H1 (cell line): ENCODE measurements at regions not wholly inside any gene's neighbourhood (a gene's known extent, or its start where the extent isn't known, plus 50 kb on each side); places are given as distances from the start of the nearest gene placed in this dataset.

Experiments used
- CTCF ChIA-PET: fragments of 300-600 bp; sonication (Branson Sonifier 250); formaldehyde crosslinking; loops from one replicate; lab custom pipeline; 2021; ENCODE audit not compliant: partially characterized antibody; lab: Charles Lee
- POLR2A ChIA-PET: fragments of 300-600 bp; sonication (Branson Sonifier 250); formaldehyde crosslinking; loops from one replicate; lab custom pipeline; 2021; ENCODE audit warnings: inconsistent platforms; ENCODE audit not compliant: partially characterized antibody; lab: Charles Lee
- DNase-seq, 2 experiments: peaks; one replicate each; pipeline versions ENCODE4 v3.0.0 to v3.0.0-alpha.2; 2010 to 2022; ENCODE audit warnings: low spot score in 2 of 2, low read depth in 1 of 2, mixed read lengths in 1 of 2
- FAIRE-seq: peaks from 2 replicates; lab custom pipeline; 2011; peaks lifted over from hg19 to GRCh38; lab: Jason Lieb, UNC
- H2AFZ ChIP-seq: 2 replicates; pipeline ENCODE4 v1.8.1; 2012; ENCODE audit warnings: low read length, inconsistent platforms
- H2AK5ac ChIP-seq: 2 replicates; pipeline ENCODE4 v1.6.1; 2013; ENCODE audit warnings: low read depth, low read length
- H2BK120ac ChIP-seq: replicated peaks from 2 replicates; pipeline ENCODE3; 2013; ENCODE audit warnings: low read depth, low read length, inconsistent platforms
- H2BK12ac ChIP-seq: 2 replicates; pipeline ENCODE4 v1.6.1; 2013; ENCODE audit warnings: low read depth, low read length
- H2BK15ac ChIP-seq: 2 replicates; pipeline ENCODE4 v1.6.1; 2013; ENCODE audit warnings: low read length
- H2BK20ac ChIP-seq: 2 replicates; pipeline ENCODE4 v1.6.1; 2013; ENCODE audit warnings: low read length
- H2BK5ac ChIP-seq: 2 replicates; pipeline ENCODE4 v1.6.1; 2013; ENCODE audit warnings: low read depth, low read length
- H3K14ac ChIP-seq: 2 replicates; pipeline ENCODE4 v1.6.1; 2013; ENCODE audit warnings: inconsistent platforms; ENCODE audit not compliant: insufficient read length
- H3K18ac ChIP-seq: 2 replicates; pipeline ENCODE4 v1.6.1; 2013; ENCODE audit warnings: low read length; ENCODE audit errors: extremely low read depth
- H3K23ac ChIP-seq: 2 replicates; pipeline ENCODE4 v1.6.1; 2013; ENCODE audit warnings: inconsistent platforms; ENCODE audit not compliant: insufficient read length
- H3K23me2 ChIP-seq: 2 replicates; pipeline ENCODE4 v1.6.1; 2013; ENCODE audit warnings: low read depth, low read length
- H3K27ac ChIP-seq: 2 replicates; pipeline ENCODE4 v1.6.1; 2011; ENCODE audit warnings: low read depth, low read length, inconsistent platforms
- H3K27me3 ChIP-seq, 4 experiments: replicated peaks in 1 of 4; 1 replicate in 1 of 4; 2 replicates in 3 of 4; pipeline versions ENCODE4 v1.6.1 to v1.8.1; 2011 to 2013; ENCODE audit warnings: low read length in 3 of 4, mild to moderate bottlenecking in 3 of 4, inconsistent platforms in 2 of 4, mixed read lengths in 2 of 4, moderate library complexity in 1 of 4; ENCODE audit not compliant: control insufficient read depth in 3 of 4, insufficient read depth in 3 of 4; ENCODE audit errors: extremely low read depth in 1 of 4
- H3K36me3 ChIP-seq, 4 experiments: 2 replicates each; pipeline versions ENCODE4 v1.6.1 to v1.8.1; 2011 to 2013; ENCODE audit warnings: mild to moderate bottlenecking in 4 of 4, low read length in 3 of 4, moderate library complexity in 2 of 4, control low read depth in 1 of 4, inconsistent platforms in 1 of 4; ENCODE audit not compliant: insufficient read depth in 4 of 4, control insufficient read depth in 2 of 4
- H3K4ac ChIP-seq: replicated peaks from 2 replicates; pipeline ENCODE3; 2013; ENCODE audit warnings: low read length, low read depth, mixed read lengths, inconsistent platforms; ENCODE audit not compliant: insufficient read length
- H3K4me1 ChIP-seq, 4 experiments: replicated peaks in 1 of 4; 1 replicate in 1 of 4; 2 replicates in 3 of 4; pipeline versions ENCODE4 v1.6.1 to v1.8.1; 2011 to 2013; ENCODE audit warnings: low read length in 3 of 4, inconsistent platforms in 2 of 4, mixed read lengths in 1 of 4; ENCODE audit not compliant: insufficient read depth in 4 of 4, control insufficient read depth in 3 of 4
- H3K4me2 ChIP-seq, 2 experiments: 2 replicates each; pipeline versions ENCODE4 v1.6.1 to v1.8.1; 2011 to 2013; ENCODE audit warnings: low read depth in 2 of 2, low read length in 2 of 2, control low read depth in 1 of 2, inconsistent platforms in 1 of 2, mild to moderate bottlenecking in 1 of 2; ENCODE audit not compliant: insufficient read depth in 1 of 2
- H3K4me3 ChIP-seq, 4 experiments: fragments of 200-600, 300-600 bp in 1 of 4; sonication (generic), shearing (Covaris generic), sonication (Bioruptor Twin) in 1 of 4; 2 replicates each; pipeline versions ENCODE4 v1.5.1 to v1.8.1; 2011 to 2016; ENCODE audit warnings: low read length in 4 of 4, low read depth in 3 of 4, control low read depth in 2 of 4, inconsistent platforms in 2 of 4, mild to moderate bottlenecking in 2 of 4, mixed read lengths in 1 of 4, moderate library complexity in 1 of 4; ENCODE audit not compliant: insufficient read depth in 2 of 4; ENCODE audit errors: extremely low read depth in 1 of 4
- H3K56ac ChIP-seq: replicated peaks from 2 replicates; pipeline ENCODE3; 2013; ENCODE audit warnings: low read depth, mild to moderate bottlenecking, mixed read lengths, low read length, inconsistent platforms; ENCODE audit not compliant: insufficient read length
- H3K79me1 ChIP-seq: 2 replicates; pipeline ENCODE4 v1.6.1; 2013; ENCODE audit warnings: low read depth, low read length, control low read depth
- H3K79me2 ChIP-seq, 2 experiments: 2 replicates each; pipeline versions ENCODE4 v1.6.1 to v1.8.1; 2012 to 2013; ENCODE audit warnings: low read length in 2 of 2, mild to moderate bottlenecking in 2 of 2, inconsistent platforms in 1 of 2; ENCODE audit not compliant: insufficient read depth in 2 of 2, control insufficient read depth in 1 of 2
- H3K9ac ChIP-seq, 4 experiments: replicated peaks in 1 of 4; 1 replicate in 1 of 4; 2 replicates in 3 of 4; pipeline versions ENCODE4 v1.6.1 to v1.8.1; 2011 to 2013; ENCODE audit warnings: low read depth in 3 of 4, low read length in 3 of 4, control low read depth in 2 of 4, mild to moderate bottlenecking in 2 of 4, moderate library complexity in 2 of 4, inconsistent platforms in 1 of 4; ENCODE audit errors: extremely low read depth in 1 of 4
- H3K9me3 ChIP-seq, 2 experiments: 2 replicates each; pipeline versions ENCODE4 v1.6.1 to v1.8.1; 2012 to 2013; ENCODE audit warnings: mild to moderate bottlenecking in 2 of 2, moderate library complexity in 2 of 2, control low read depth in 1 of 2, inconsistent platforms in 1 of 2, low read depth in 1 of 2, low read length in 1 of 2, mixed read lengths in 1 of 2; ENCODE audit not compliant: insufficient read depth in 2 of 2
- H4K20me1 ChIP-seq, 2 experiments: replicated peaks in 1 of 2; 2 replicates each; pipeline versions ENCODE3 to v1.8.1; 2011 to 2013; ENCODE audit warnings: inconsistent platforms in 2 of 2, low read length in 2 of 2, mild to moderate bottlenecking in 1 of 2; ENCODE audit not compliant: insufficient read depth in 2 of 2, control insufficient read depth in 1 of 2
- H4K5ac ChIP-seq: 2 replicates; pipeline ENCODE4 v1.6.1; 2013; ENCODE audit warnings: low read length, low read depth, mixed read lengths, inconsistent platforms; ENCODE audit not compliant: insufficient read length
- H4K8ac ChIP-seq: 2 replicates; pipeline ENCODE4 v1.8.0; 2013; ENCODE audit warnings: mild to moderate bottlenecking, moderate library complexity, low read length, inconsistent platforms; ENCODE audit not compliant: insufficient read depth; ENCODE audit errors: extremely low read depth
- H4K91ac ChIP-seq: replicated peaks from 2 replicates; pipeline ENCODE3; 2013; ENCODE audit warnings: low read length, mixed read lengths, inconsistent platforms; ENCODE audit not compliant: insufficient read length
- BACH1 ChIP-seq: IDR thresholded peaks from 2 replicates; pipeline ENCODE4 v1.6.1; 2012; ENCODE audit warnings: low read length, improper control_type of control experiment
- CEBPB ChIP-seq: IDR thresholded peaks from 2 replicates; pipeline ENCODE4 v1.6.1; 2012; ENCODE audit warnings: low read depth, low read length
- CHD1 ChIP-seq: IDR thresholded peaks from 2 replicates; pipeline ENCODE4 v1.6.1; 2012; ENCODE audit warnings: low read depth, low read length, improper control_type of control experiment
- GABPA ChIP-seq: IDR thresholded peaks from 2 replicates; pipeline ENCODE4 v1.6.1; 2011; ENCODE audit warnings: mild to moderate bottlenecking, low read length, moderate library complexity, borderline replicate concordance; ENCODE audit not compliant: insufficient read depth
- HDAC6 ChIP-seq: IDR thresholded peaks from one replicate; pipeline ENCODE4 v1.7.1; 2012; ENCODE audit warnings: low read depth, mild to moderate bottlenecking, inconsistent platforms, low read length, moderate library complexity
- NRF1 ChIP-seq: IDR thresholded peaks from 2 replicates; pipeline ENCODE4 v1.6.1; 2011; ENCODE audit warnings: mild to moderate bottlenecking, low read depth, low read length, improper control_type of control experiment
- POLR2AphosphoS5 ChIP-seq: IDR thresholded peaks from 2 replicates; pipeline ENCODE4 v1.6.1; 2011; ENCODE audit warnings: low read depth, low read length
- RFX5 ChIP-seq: IDR thresholded peaks from 2 replicates; pipeline ENCODE4 v1.6.1; 2011; ENCODE audit warnings: low read depth, low read length, improper control_type of control experiment, borderline replicate concordance
- RNF2 ChIP-seq: fragments of 200-900, 300-1000 bp; sonication (generic); IDR thresholded peaks from 2 replicates; pipeline ENCODE4 v1.7.1; 2016; ENCODE audit warnings: borderline replicate concordance, low read depth, mild to moderate bottlenecking, antibody characterized with exemption, low read length; ENCODE audit not compliant: poor library complexity, severe bottlenecking; ENCODE audit errors: missing control alignments
- SIX5 ChIP-seq: IDR thresholded peaks from 2 replicates; pipeline ENCODE4 v1.6.1; 2011; ENCODE audit warnings: mild to moderate bottlenecking, low read depth, low read length
- TCF12 ChIP-seq: IDR thresholded peaks from 2 replicates; pipeline ENCODE4 v1.6.1; 2011; ENCODE audit warnings: low read depth, mild to moderate bottlenecking, low read length
- WGBS, 2 experiments: shearing (Covaris generic) in 1 of 2; methylation state at CpG; one replicate each; pipeline versions ENCODE4 v1.1.6 to v1.1.7; 2013 to 2015; ENCODE audit warnings: low lambda C conversion rate in 2 of 2, mixed read lengths in 2 of 2, inconsistent platforms in 1 of 2, low coverage in 1 of 2, missing lambda C conversion rate in 1 of 2; ENCODE audit not compliant: insufficient replicate concordance in 2 of 2, insufficient coverage in 1 of 2, insufficient read length in 1 of 2; ENCODE audit errors: extremely low coverage in 1 of 2, missing lambda C conversion rate in 1 of 2; 5-methylcytosine and 5-hydroxymethylcytosine counted together
- TF ChIP-seq, protein P1 (sequence below): IDR thresholded peaks from 2 replicates; pipeline ENCODE4 v1.6.1; 2012; ENCODE audit warnings: inconsistent platforms
- TF ChIP-seq, protein P2 (sequence below): IDR thresholded peaks from 2 replicates; pipeline ENCODE4 v1.6.1; 2012; ENCODE audit warnings: inconsistent platforms

DNA sequence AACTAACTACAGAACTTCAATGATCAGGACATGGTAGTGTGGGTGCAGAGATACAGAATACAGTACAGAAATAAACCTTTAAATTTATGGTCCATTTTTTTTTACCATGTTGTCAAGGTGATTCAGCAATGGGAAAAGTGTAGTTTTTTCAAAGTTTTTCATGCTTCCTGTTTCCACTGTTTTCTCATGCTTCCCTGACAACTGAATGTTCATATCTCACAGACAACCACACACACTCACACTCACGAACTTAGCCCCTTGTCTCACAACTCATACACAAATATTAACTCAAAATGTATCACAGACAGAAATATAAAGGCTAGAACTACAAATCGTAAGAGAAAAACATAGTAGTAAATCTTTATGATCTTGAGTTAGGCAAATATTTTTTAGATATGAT, 232.6 kb upstream of the CDYL start:
- Histone ChIP-seq H2AK5ac (no peak overlapping the region), H3K4me2 (no peak overlapping the region), H3K9ac (no peak overlapping the region), H4K8ac (no peak overlapping the region), H3K4me3 (no peak overlapping the region), H2BK120ac (no peak overlapping the region), H2BK5ac (no peak overlapping the region), H3K36me3 (no peaks in the 10 kb centered on the region), H3K9me3 (no peaks in the 10 kb centered on the region), H3K27me3 (no peaks in the 10 kb centered on the region), H3K23ac (no peak overlapping the region), H2AFZ (no peak overlapping the region), H4K91ac (no peak overlapping the region), H4K5ac (no peak overlapping the region), H3K14ac (no peak overlapping the region), H3K27ac (no peak overlapping the region), H3K23me2 (0 out of 2 replicates have a peak, but pooled peaks cover 1% of the 10 kb centered on the region), H4K20me1 (no peaks in the 10 kb centered on the region), H3K4me1 (no peaks in the 10 kb centered on the region), H3K4ac (no peak overlapping the region), H3K79me2 (no peaks in the 10 kb centered on the region), H3K56ac (no peak overlapping the region), H3K79me1 (no peaks in the 10 kb centered on the region), H2BK20ac (no peak overlapping the region), H2BK15ac (no peak overlapping the region), H2BK12ac (no peak overlapping the region), H3K18ac (no peak overlapping the region)
- ChIA-PET POLR2A (interaction anchor here (0.7 kb wide), 1 partner anchor 365 kb away, joined by 3 read pairs; no protein-coding TSS in a partner anchor), CTCF (no interaction called here)
- FAIRE-seq, result no peak
- 76% methylated on average over 2 of the region's 2 CpGs; no CpG with 5 or more reads in 1 of the 2 experiments for WGBS, 2 experiments
- DNase-seq, result no peak
- TF ChIP-seq TCF12 (no peak), SIX5 (no peak), CHD1 (no peak), BACH1 (no peak), NRF1 (no peak), CEBPB (no peak), POLR2AphosphoS5 (no peak), RNF2 (no peak), HDAC6 (no peak), GABPA (no peak), RFX5 (no peak)
- TF ChIP-seq, protein P1, sequence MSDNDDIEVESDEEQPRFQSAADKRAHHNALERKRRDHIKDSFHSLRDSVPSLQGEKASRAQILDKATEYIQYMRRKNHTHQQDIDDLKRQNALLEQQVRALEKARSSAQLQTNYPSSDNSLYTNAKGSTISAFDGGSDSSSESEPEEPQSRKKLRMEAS, result no peak
- TF ChIP-seq, protein P2, sequence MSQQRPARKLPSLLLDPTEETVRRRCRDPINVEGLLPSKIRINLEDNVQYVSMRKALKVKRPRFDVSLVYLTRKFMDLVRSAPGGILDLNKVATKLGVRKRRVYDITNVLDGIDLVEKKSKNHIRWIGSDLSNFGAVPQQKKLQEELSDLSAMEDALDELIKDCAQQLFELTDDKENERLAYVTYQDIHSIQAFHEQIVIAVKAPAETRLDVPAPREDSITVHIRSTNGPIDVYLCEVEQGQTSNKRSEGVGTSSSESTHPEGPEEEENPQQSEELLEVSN, result no peak
